Adipocyte (in vitro differentiated cells): ENCODE measurements at regions not wholly inside any gene's neighbourhood (a gene's known extent, or its start where the extent isn't known, plus 50 kb on each side); places are given as distances from the start of the nearest gene placed in this dataset.

Experiments used
- DNase-seq: peaks from one replicate; pipeline ENCODE4 v3.0.0-alpha.2; 2015; ENCODE audit warnings: low read depth
- H3K27me3 ChIP-seq: replicated peaks from 2 replicates; pipeline ENCODE4 v1.7.0; 2013; ENCODE audit warnings: mild to moderate bottlenecking, low read length, moderate library complexity; ENCODE audit not compliant: control insufficient read depth, insufficient read depth
- H3K36me3 ChIP-seq: 2 replicates; pipeline ENCODE4 v1.7.0; 2013; ENCODE audit warnings: low read length, mild to moderate bottlenecking, moderate library complexity; ENCODE audit not compliant: control insufficient read depth, insufficient read depth, severe bottlenecking
- H3K4me1 ChIP-seq: 2 replicates; pipeline ENCODE4 v1.7.0; 2013; ENCODE audit warnings: mild to moderate bottlenecking, low read length, moderate library complexity; ENCODE audit not compliant: control insufficient read depth, insufficient read depth
- H3K4me3 ChIP-seq: 2 replicates; pipeline ENCODE4 v1.7.0; 2013; ENCODE audit warnings: mild to moderate bottlenecking, low read length, moderate library complexity
- H3K9ac ChIP-seq: 2 replicates; pipeline ENCODE4 v1.7.0; 2013; ENCODE audit warnings: mild to moderate bottlenecking, low read length, moderate library complexity
- H3K9me3 ChIP-seq: 2 replicates; pipeline ENCODE4 v1.7.0; 2013; ENCODE audit warnings: mild to moderate bottlenecking, low read length, moderate library complexity; ENCODE audit not compliant: control insufficient read depth

DNA sequence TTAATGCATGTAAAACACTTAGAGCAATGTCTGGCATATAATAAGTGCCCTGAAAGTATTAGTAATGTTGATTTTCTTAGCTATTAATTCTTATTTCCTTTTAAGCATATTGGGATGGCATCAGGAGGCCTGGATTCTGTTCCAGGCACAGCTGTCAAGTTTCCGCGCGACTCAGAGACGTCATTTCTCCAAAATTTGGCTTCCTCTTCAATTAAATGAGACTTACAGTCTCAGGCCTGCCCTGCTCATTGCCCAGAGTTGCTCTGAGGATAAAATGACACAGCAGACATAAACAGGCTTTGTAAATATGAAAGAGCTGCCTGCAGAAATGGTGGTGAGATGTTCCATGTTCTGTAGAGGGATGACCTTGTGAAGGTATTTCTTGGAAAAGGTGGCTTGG lies 159.8 kb upstream of the GLRA1 start:
- H3K9me3 ChIP-seq: no peaks in the 10 kb centered on the region
- H3K4me3 ChIP-seq: no peak overlapping the region
- H3K27me3 ChIP-seq: no peaks in the 10 kb centered on the region
- no peak overlapping the region for H3K9ac ChIP-seq
- no peaks in the 10 kb centered on the region for H3K36me3 ChIP-seq
- no peak for DNase-seq
- H3K4me1 ChIP-seq: no peaks in the 10 kb centered on the region

DNA sequence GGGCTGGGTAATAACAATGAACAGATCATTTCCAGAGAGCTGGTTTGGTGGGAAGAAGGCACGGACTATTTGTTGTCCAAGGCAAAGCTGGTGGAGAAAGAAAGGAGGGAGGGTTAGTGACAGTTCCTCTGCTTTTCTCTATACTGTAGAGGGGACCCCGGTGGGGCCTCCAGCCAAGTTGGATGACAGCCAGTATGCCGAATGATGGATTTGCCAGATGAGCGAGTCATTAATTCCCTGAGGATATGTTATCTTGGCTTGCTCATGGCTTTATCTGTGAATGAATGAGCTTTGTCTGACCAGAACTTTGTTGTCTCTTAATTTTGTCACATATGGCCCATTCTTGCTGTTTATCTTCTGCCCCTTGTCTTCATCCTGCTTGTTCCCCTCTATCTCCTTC lies 158.6 kb upstream of the GLRA1 start:
- no peak for DNase-seq
- H3K9me3 ChIP-seq: no peaks in the 10 kb centered on the region
- no peaks in the 10 kb centered on the region for H3K36me3 ChIP-seq
- H3K27me3 ChIP-seq: no peaks in the 10 kb centered on the region
- no peaks in the 10 kb centered on the region for H3K4me1 ChIP-seq
- no peak overlapping the region for H3K4me3 ChIP-seq
- no peak overlapping the region for H3K9ac ChIP-seq

DNA sequence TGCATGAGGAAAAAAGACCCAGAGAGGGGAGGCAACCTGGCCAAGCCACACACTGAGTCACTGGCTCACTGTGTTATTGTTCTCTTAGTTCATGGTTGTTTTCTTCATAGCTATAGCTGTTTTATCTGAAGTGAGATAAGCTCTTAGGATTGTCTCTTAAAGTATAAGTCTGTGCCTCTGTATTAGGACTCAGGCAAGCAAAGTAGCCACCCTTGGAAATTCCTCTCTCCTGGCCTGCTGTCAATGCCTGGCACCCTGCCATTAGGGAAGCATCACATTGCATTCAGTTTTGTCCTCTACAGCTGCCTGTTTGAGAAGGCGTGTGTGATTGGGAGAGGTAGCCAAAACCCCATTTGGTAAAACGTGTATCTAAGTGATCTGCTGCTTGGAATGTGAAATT lies 147.4 kb upstream of the GLRA1 start:
- H3K9me3 ChIP-seq: no peaks in the 10 kb centered on the region
- H3K27me3 ChIP-seq: no peaks in the 10 kb centered on the region
- H3K4me3 ChIP-seq: no peak overlapping the region
- H3K9ac ChIP-seq: no peak overlapping the region
- no peak for DNase-seq
- no peaks in the 10 kb centered on the region for H3K36me3 ChIP-seq
- H3K4me1 ChIP-seq: no peaks in the 10 kb centered on the region

DNA sequence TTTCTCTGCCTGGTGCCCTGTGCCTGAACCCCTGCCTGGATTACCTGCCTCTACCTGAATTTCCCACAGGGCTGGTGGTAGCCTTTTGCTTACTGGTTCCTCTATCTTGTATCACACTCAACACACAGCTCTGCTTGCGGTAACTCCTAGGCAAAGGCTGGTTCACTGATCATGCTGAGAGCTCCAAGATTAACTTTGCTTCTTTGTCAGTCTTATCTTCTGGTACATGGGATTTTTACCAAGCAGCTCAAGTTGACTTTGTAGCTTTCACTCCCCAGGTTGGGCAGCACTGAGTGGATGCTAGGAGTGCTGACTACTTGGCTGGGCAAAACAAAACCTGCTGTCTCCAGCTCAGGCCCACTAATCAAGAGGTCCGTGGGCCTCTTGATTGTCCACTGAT lies 145.9 kb upstream of the GLRA1 start:
- no peak for DNase-seq
- no peaks in the 10 kb centered on the region for H3K36me3 ChIP-seq
- H3K27me3 ChIP-seq: no peaks in the 10 kb centered on the region
- no peaks in the 10 kb centered on the region for H3K4me1 ChIP-seq
- H3K4me3 ChIP-seq: no peak overlapping the region
- no peak overlapping the region for H3K9ac ChIP-seq
- no peaks in the 10 kb centered on the region for H3K9me3 ChIP-seq

DNA sequence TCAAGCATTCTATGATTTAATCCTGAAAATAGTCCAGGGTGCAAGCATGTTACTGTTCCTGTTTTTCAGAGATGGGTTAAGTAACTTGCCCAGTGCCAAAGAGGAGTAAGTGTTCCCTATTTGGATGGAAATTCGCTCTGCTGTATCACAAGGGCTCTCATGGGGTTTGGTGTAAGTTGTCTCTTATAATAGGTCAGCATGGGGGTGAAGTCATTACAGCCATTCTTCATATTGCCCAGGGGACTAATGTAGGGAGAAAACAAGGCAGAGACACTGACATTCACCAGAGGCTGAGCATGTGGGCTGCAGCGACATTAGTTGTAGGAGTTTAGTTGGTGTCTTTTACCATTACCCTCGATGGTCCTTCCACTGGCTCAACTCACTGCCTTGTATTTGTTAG lies 142.1 kb upstream of the GLRA1 start:
- no peaks in the 10 kb centered on the region for H3K27me3 ChIP-seq
- H3K9me3 ChIP-seq: no peaks in the 10 kb centered on the region
- DNase-seq: no peak
- H3K4me3 ChIP-seq: no peak overlapping the region
- no peaks in the 10 kb centered on the region for H3K36me3 ChIP-seq
- H3K9ac ChIP-seq: no peak overlapping the region
- H3K4me1 ChIP-seq: no peaks in the 10 kb centered on the region

DNA sequence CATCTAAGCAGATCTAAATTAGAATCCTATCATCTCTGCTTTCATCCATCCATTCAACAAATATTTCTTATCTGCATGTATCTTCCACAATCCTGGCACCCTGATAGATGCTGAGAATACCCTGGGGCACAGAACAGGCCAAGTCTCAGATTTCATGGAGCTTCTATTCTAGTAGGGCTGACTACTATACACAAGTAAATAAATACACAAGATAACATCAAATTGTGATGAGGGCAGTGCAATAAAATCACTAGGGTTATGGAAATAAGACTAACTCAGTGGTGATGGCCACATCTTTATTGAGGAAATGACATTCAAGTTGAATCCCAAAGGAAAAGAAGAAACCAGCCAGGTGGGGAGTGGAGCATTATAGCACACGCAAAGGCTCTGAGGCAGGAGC lies 138.4 kb upstream of the GLRA1 start:
- no peak overlapping the region for H3K9ac ChIP-seq
- no peak overlapping the region for H3K4me3 ChIP-seq
- no peak for DNase-seq
- H3K27me3 ChIP-seq: no peaks in the 10 kb centered on the region
- H3K9me3 ChIP-seq: no peaks in the 10 kb centered on the region
- no peaks in the 10 kb centered on the region for H3K4me1 ChIP-seq
- H3K36me3 ChIP-seq: no peaks in the 10 kb centered on the region

DNA sequence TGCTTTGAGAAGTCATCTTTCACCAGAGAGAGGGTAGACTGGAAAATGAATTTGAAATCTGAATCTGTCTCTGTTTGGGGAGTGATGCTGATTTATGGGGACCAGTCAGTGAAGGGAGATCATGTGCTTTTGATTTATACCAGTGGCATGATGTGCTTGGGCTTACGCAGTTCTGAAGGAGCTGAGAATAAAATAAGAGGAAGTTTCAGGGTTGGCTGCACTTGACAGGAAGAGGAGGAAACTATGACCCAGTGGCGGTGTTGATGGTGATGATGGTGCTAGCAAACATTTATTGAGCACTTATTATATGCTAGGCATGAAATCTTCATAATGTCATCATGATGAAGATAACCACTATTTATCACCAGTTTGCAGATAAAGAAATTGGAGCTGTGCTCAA lies 136.4 kb upstream of the GLRA1 start:
- Histone ChIP-seq H3K9me3 (no peaks in the 10 kb centered on the region), H3K27me3 (no peaks in the 10 kb centered on the region), H3K9ac (no peak overlapping the region), H3K4me1 (no peaks in the 10 kb centered on the region), H3K36me3 (no peaks in the 10 kb centered on the region), H3K4me3 (no peak overlapping the region)
- no peak for DNase-seq

DNA sequence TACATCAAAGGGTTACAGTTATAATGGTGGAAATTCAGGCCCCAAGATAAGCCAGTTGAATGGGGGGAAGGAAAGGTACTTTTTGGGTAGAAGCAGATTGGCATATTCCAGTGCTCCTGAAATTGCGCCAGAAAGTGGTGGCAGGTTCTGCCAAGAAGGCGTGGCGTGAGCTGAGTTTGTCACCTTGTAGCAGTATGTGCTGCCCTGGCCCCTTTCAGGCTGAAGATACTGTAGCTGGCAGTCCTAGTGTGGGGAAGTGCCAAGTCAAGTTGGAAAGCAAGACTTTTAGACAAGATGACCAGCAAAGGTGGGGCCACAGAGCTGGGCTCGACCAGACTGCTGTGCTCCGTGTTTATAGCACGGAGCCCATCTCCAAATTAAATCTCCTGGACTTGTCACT lies 133.6 kb upstream of the GLRA1 start:
- Histone ChIP-seq H3K4me3 (no peak overlapping the region), H3K9me3 (no peaks in the 10 kb centered on the region), H3K9ac (no peak overlapping the region), H3K36me3 (no peaks in the 10 kb centered on the region), H3K4me1 (no peaks in the 10 kb centered on the region), H3K27me3 (no peaks in the 10 kb centered on the region)
- DNase-seq: no peak

DNA sequence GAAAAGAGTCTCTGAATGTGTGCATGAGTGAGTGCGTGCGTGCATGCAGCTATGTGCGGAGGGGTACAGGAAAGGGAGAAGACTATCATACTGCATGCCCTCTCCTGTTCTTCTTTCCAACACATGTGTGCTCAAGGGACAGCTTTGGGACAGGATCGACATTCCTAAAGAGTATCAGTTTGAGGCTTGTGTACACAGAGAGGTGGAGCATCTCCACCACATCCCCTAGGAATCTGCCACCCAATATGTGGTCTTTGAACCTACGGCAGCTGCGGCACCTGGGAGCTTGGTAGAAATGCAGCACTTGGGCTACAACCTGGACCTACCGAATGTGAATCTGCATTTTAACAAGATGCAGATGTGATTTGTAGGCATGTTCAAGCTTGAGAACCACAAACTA lies 132.3 kb upstream of the GLRA1 start:
- DNase-seq: no peak
- H3K9me3 ChIP-seq: no peaks in the 10 kb centered on the region
- H3K36me3 ChIP-seq: no peaks in the 10 kb centered on the region
- no peak overlapping the region for H3K4me3 ChIP-seq
- H3K27me3 ChIP-seq: no peaks in the 10 kb centered on the region
- H3K4me1 ChIP-seq: no peaks in the 10 kb centered on the region
- no peak overlapping the region for H3K9ac ChIP-seq

DNA sequence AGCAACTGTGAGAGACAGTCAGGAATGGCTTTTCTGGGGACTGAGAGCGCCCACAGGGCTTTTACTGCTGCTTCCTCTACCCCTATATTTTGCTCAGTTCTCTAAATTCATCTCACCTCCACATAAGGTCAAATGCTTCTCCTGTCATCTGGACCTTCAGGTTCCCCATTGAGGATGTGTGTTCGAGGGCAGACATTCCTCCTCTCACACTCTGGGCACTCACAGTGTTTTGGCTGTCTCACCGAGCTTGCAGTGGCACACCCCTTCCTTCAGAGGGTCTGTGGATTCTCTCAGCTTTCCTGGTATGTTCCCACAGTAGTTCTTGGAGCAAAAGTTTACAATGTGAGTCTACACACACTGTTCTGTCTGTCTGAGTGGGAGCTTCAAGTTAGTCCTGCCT lies 127.8 kb upstream of the GLRA1 start:
- Histone ChIP-seq H3K4me1 (no peaks in the 10 kb centered on the region), H3K4me3 (no peak overlapping the region), H3K9me3 (peaks cover 23% of the 10 kb centered on the region), H3K9ac (no peak overlapping the region), H3K27me3 (no peaks in the 10 kb centered on the region), H3K36me3 (no peaks in the 10 kb centered on the region)
- DNase-seq: no peak

DNA sequence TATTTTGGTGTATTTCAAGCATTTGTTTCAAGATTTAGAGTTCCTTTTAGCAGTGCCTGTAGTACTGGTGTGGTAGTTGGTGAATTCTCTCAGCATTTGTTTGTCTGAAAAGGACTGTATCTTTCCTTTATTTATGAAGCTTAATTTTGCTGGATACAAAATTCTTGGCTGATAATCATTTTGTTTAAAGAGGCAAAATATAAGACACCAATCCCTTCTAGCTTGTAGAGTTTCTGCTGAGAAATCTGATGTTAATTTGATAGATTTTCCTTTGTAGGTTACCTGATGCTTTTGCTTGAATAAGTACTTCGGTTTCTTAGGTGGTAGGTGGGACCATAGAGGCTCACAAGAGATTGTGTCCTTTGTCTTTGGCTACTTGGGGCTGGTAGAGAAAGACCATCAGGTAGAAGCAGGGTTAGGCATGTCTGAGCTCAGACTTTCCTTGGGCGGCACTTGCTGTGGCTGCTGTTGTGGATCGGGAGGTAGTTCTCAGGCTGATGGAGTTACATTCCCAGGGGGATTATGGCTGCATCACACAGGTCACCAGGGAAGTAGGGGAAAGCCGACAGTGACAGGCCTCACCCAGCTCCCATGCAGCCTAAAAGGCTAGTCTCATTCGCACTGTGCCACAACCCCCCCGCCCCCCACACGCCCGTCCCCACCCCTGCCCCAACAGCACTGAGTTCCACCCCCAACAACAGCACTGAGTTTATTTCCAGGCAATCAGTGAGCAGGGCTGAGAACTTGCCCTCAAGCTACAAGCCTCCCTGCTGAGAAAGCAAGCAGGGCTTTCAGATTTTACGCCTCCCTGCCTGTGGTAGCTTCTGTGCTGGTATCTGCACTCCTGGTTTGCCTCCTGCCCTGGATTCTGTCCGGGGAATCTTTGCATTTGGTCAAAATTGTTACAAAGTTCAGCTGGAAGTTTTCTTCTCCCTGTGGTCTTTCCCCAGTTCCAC lies 127.1 kb upstream of the GLRA1 start:
- no peaks in the 10 kb centered on the region for H3K4me1 ChIP-seq

DNA sequence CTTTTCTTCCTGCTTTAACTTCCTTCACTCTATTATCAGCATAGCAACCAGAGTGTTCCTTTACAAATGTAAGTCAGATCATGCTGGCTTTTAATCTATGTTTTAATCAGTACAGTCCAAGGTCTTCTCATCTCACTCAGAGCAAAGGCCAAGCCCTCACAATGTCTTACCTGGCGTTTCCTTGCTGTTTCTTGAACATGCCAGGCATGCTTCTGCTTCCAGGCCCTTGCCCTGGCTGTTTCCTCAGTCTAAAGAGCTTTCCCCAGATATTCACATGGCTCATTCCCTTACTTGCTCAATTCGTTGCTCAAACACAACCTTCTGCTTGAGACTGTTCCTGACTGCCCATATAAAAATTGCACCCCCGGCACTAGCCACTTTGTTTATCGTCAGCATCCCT lies 121.7 kb upstream of the GLRA1 start:
- Histone ChIP-seq H3K9ac (no peak overlapping the region), H3K36me3 (no peaks in the 10 kb centered on the region), H3K4me1 (no peaks in the 10 kb centered on the region), H3K9me3 (peaks cover 26% of the 10 kb centered on the region), H3K4me3 (no peak overlapping the region), H3K27me3 (no peaks in the 10 kb centered on the region)
- no peak for DNase-seq

More for the DNA sequence above, 127.1 kb upstream of the GLRA1 start:
- Histone ChIP-seq H3K27me3 (no peaks in the 10 kb centered on the region), H3K9ac (no peak overlapping the region), H3K9me3 (peaks cover 23% of the 10 kb centered on the region), H3K36me3 (no peaks in the 10 kb centered on the region), H3K4me3 (no peak overlapping the region)
- no peak for DNase-seq
